OCI-LY7 (cell line): ENCODE measurements at regions not wholly inside any gene's neighbourhood (a gene's known extent, or its start where the extent isn't known, plus 50 kb on each side); places are given as distances from the start of the nearest gene placed in this dataset.

Source experiments
- EZH2phosphoT487 ChIP-seq: fragments of 200-600 bp; sonication (generic); IDR thresholded peaks from 2 replicates; pipeline ENCODE4 v1.6.1; 2018; ENCODE audit warnings: low read depth, borderline replicate concordance, mild to moderate bottlenecking, mixed run types, antibody characterized with exemption, low read length, moderate library complexity, mixed read lengths
- TF ChIP-seq, protein P1 (sequence below): fragments of 200-600 bp; sonication (generic); conservative IDR thresholded peaks from 2 replicates; pipeline ENCODE4 v1.5.1; 2014; ENCODE audit warnings: mild to moderate bottlenecking, antibody characterized with exemption, low read length, moderate library complexity, mixed read lengths

- TF ChIP-seq, protein P1, sequence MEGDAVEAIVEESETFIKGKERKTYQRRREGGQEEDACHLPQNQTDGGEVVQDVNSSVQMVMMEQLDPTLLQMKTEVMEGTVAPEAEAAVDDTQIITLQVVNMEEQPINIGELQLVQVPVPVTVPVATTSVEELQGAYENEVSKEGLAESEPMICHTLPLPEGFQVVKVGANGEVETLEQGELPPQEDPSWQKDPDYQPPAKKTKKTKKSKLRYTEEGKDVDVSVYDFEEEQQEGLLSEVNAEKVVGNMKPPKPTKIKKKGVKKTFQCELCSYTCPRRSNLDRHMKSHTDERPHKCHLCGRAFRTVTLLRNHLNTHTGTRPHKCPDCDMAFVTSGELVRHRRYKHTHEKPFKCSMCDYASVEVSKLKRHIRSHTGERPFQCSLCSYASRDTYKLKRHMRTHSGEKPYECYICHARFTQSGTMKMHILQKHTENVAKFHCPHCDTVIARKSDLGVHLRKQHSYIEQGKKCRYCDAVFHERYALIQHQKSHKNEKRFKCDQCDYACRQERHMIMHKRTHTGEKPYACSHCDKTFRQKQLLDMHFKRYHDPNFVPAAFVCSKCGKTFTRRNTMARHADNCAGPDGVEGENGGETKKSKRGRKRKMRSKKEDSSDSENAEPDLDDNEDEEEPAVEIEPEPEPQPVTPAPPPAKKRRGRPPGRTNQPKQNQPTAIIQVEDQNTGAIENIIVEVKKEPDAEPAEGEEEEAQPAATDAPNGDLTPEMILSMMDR: no peak
- no peak for TF ChIP-seq EZH2phosphoT487
These were observed 465.4 kb upstream of the FBXO33 start for GRCh38 chr14:39897657-39898056.
